GM18861 (cell line): ENCODE measurements at regions not wholly inside any gene's neighbourhood (a gene's known extent, or its start where the extent isn't known, plus 50 kb on each side); places are given as distances from the start of the nearest gene placed in this dataset.

ENCODE experiments used
- ATAC-seq: cut with Tn5 transposase; IDR thresholded peaks from one replicate; pipeline ENCODE4 v1.9.1; 2021; ENCODE audit not compliant: unreplicated experiment

- ATAC-seq: no peak
Measured at GRCh38 chr3:59547874-59548273, 498.0 kb upstream of the CFAP20DC start.

- no peak for ATAC-seq
Measured at GRCh38 chr3:59546522-59546921, 496.7 kb upstream of the CFAP20DC start.

GRCh38 chr3:59545374-59545773 is 495.5 kb upstream of the CFAP20DC start:
- no peak for ATAC-seq

GRCh38 chr3:59542276-59542675 is 492.5 kb upstream of the CFAP20DC start:
- ATAC-seq: no peak

- no peak for ATAC-seq
Measured at GRCh38 chr3:59540696-59541095, 490.9 kb upstream of the CFAP20DC start.

GRCh38 chr3:59540241-59540640 is 490.4 kb upstream of the CFAP20DC start:
- no peak for ATAC-seq

GRCh38 chr3:59538753-59539432 is 489.1 kb upstream of the CFAP20DC start:
- no peak for ATAC-seq

GRCh38 chr3:59535791-59536221 is 486.0 kb upstream of the CFAP20DC start:
- ATAC-seq: no peak

- ATAC-seq: no peak
Measured at GRCh38 chr3:59531994-59532393, 482.2 kb upstream of the CFAP20DC start.

- no peak for ATAC-seq
Measured at GRCh38 chr3:59531066-59531745, 481.4 kb upstream of the CFAP20DC start.

- ATAC-seq: no peak
Measured at GRCh38 chr3:59528251-59528650, 478.4 kb upstream of the CFAP20DC start.

- ATAC-seq: no peak
Measured at GRCh38 chr3:59527493-59527892, 477.7 kb upstream of the CFAP20DC start.

GRCh38 chr3:59526999-59527398 is 477.2 kb upstream of the CFAP20DC start:
- ATAC-seq: no peak

- ATAC-seq: no peak
Measured at GRCh38 chr3:59522550-59522949, 472.7 kb upstream of the CFAP20DC start.

- ATAC-seq: no peak
Measured at GRCh38 chr3:59519094-59519493, 469.3 kb upstream of the CFAP20DC start.

- no peak for ATAC-seq
Measured at GRCh38 chr3:59518283-59519055, 468.6 kb upstream of the CFAP20DC start.

GRCh38 chr3:59517388-59517787 is 467.6 kb upstream of the CFAP20DC start:
- ATAC-seq: no peak

- ATAC-seq: no peak
Measured at GRCh38 chr3:59515966-59516365, 466.1 kb upstream of the CFAP20DC start.

GRCh38 chr3:59514865-59515482 is 465.1 kb upstream of the CFAP20DC start:
- no peak for ATAC-seq

GRCh38 chr3:59513570-59513969 is 463.7 kb upstream of the CFAP20DC start:
- no peak for ATAC-seq

GRCh38 chr3:59512066-59512465 is 462.2 kb upstream of the CFAP20DC start:
- no peak for ATAC-seq
